HG03521 (cell line): ENCODE measurements at regions not wholly inside any gene's neighbourhood (a gene's known extent, or its start where the extent isn't known, plus 50 kb on each side); places are given as distances from the start of the nearest gene placed in this dataset.
"Not testable (repeated sequence)": the region's sequence is repeated elsewhere in the genome, so short reads cannot be mapped to it uniquely, and the experiment has no call there.

Experiments used
- ATAC-seq: cut with Tn5 transposase; IDR thresholded peaks from one replicate; pipeline ENCODE4 v1.9.1; 2021; ENCODE audit warnings: mild to moderate bottlenecking, moderate library complexity; ENCODE audit not compliant: unreplicated experiment

- ATAC-seq, result no peak
Measured at GRCh38 chr7:10648289-10648688, 325.4 kb upstream of the PHF14 start.

- not testable (repeated sequence) for ATAC-seq
Measured at GRCh38 chr7:10649120-10649519, 324.6 kb upstream of the PHF14 start.

GRCh38 chr7:10655031-10655430 lies 318.6 kb upstream of the PHF14 start:
- ATAC-seq, result no peak

GRCh38 chr7:10657201-10657600 lies 316.5 kb upstream of the PHF14 start:
- no peak for ATAC-seq

GRCh38 chr7:10657837-10658236 lies 315.8 kb upstream of the PHF14 start:
- ATAC-seq, result no peak

- ATAC-seq, result no peak
Measured at GRCh38 chr7:10662491-10662890, 311.2 kb upstream of the PHF14 start.

GRCh38 chr7:10662982-10663884 lies 310.4 kb upstream of the PHF14 start:
- ATAC-seq, result no peak

- ATAC-seq, result no peak
Measured at GRCh38 chr7:10672186-10672585, 301.5 kb upstream of the PHF14 start.

- no peak for ATAC-seq
Measured at GRCh38 chr7:10677211-10677610, 296.5 kb upstream of the PHF14 start.

- no peak for ATAC-seq
Measured at GRCh38 chr7:10677668-10678232, 295.9 kb upstream of the PHF14 start.

GRCh38 chr7:10684606-10685005 lies 289.1 kb upstream of the PHF14 start:
- no peak for ATAC-seq

- ATAC-seq, result no peak
Measured at GRCh38 chr7:10685040-10685439, 288.6 kb upstream of the PHF14 start.

GRCh38 chr7:10688544-10688943 lies 285.1 kb upstream of the PHF14 start:
- no peak for ATAC-seq

GRCh38 chr7:10696064-10696463 lies 277.6 kb upstream of the PHF14 start:
- ATAC-seq, result no peak

GRCh38 chr7:10703059-10703458 lies 270.6 kb upstream of the PHF14 start:
- no peak for ATAC-seq

GRCh38 chr7:10703981-10704380 lies 269.7 kb upstream of the PHF14 start:
- no peak for ATAC-seq

- ATAC-seq, result no peak
Measured at GRCh38 chr7:10704653-10705052, 269.0 kb upstream of the PHF14 start.

- ATAC-seq, result peak; percentile 100
Measured at GRCh38 chr7:10706875-10707493, 266.7 kb upstream of the PHF14 start.

- peak; percentile 11 for ATAC-seq
Measured at GRCh38 chr7:10707519-10707918, 266.2 kb upstream of the PHF14 start.

GRCh38 chr7:10708447-10708846 lies 265.2 kb upstream of the PHF14 start:
- no peak for ATAC-seq

GRCh38 chr7:10718768-10719167 lies 254.9 kb upstream of the PHF14 start:
- ATAC-seq, result no peak

- ATAC-seq, result no peak
Measured at GRCh38 chr7:10720042-10720441, 253.6 kb upstream of the PHF14 start.
